DMS53 (cell line): ENCODE measurements at regions not wholly inside any gene's neighbourhood (a gene's known extent, or its start where the extent isn't known, plus 50 kb on each side); places are given as distances from the start of the nearest gene placed in this dataset.
"Not testable (repeated sequence)": the region's sequence is repeated elsewhere in the genome, so short reads cannot be mapped to it uniquely, and the experiment has no call there.

Source experiments
- DNase-seq: peaks from one replicate; lab custom pipeline; 2025; lab: John Stamatoyannopoulos, UW

- no peak for DNase-seq
These were observed 164.3 kb downstream of the BUB3 start for GRCh38 chr10:123318516-123318915.

GRCh38 chr10:123320091-123320490 is 165.9 kb downstream of the BUB3 start:
- no peak for DNase-seq

GRCh38 chr10:123323884-123324283 is 169.7 kb downstream of the BUB3 start:
- no peak for DNase-seq

GRCh38 chr10:123325663-123326190 is 171.5 kb downstream of the BUB3 start:
- no peak for DNase-seq

- DNase-seq = no peak
These were observed 172.5 kb downstream of the BUB3 start for GRCh38 chr10:123326674-123327073.

- no peak for DNase-seq
These were observed 173.2 kb downstream of the BUB3 start for GRCh38 chr10:123327450-123327849.

- no peak for DNase-seq
These were observed 173.7 kb downstream of the BUB3 start for GRCh38 chr10:123327896-123328295.

GRCh38 chr10:123331438-123331837 is 177.2 kb downstream of the BUB3 start:
- peak; percentile 17 for DNase-seq

- DNase-seq = no peak
These were observed 192.4 kb downstream of the BUB3 start for GRCh38 chr10:123346581-123346980.

- DNase-seq = no peak
These were observed 194.7 kb downstream of the BUB3 start for GRCh38 chr10:123348691-123349572.

GRCh38 chr10:123351715-123352114 is 197.5 kb downstream of the BUB3 start:
- DNase-seq = no peak

GRCh38 chr10:123354521-123354920 is 200.3 kb downstream of the BUB3 start:
- no peak for DNase-seq

- no peak for DNase-seq
These were observed 201.7 kb downstream of the BUB3 start for GRCh38 chr10:123355748-123356481.

- no peak for DNase-seq
These were observed 202.6 kb downstream of the BUB3 start for GRCh38 chr10:123356799-123357198.

- DNase-seq = no peak
These were observed 203.3 kb downstream of the BUB3 start for GRCh38 chr10:123357421-123357930.

- no peak for DNase-seq
These were observed 205.3 kb downstream of the BUB3 start for GRCh38 chr10:123359539-123359938.

- DNase-seq = no peak
These were observed 207.6 kb downstream of the BUB3 start for GRCh38 chr10:123361832-123362231.

GRCh38 chr10:123367195-123367594 is 213.0 kb downstream of the BUB3 start:
- DNase-seq = no peak

- DNase-seq = not testable (repeated sequence)
These were observed 217.4 kb downstream of the BUB3 start for GRCh38 chr10:123371626-123372025.

GRCh38 chr10:123373591-123373990 is 219.4 kb downstream of the BUB3 start:
- DNase-seq = no peak

- no peak for DNase-seq
These were observed 220.9 kb downstream of the BUB3 start for GRCh38 chr10:123375097-123375496.

- DNase-seq = no peak
These were observed 221.5 kb downstream of the BUB3 start for GRCh38 chr10:123375738-123376137.

- DNase-seq = no peak
These were observed 223.7 kb downstream of the BUB3 start for GRCh38 chr10:123377883-123378282.
